Neural cell (in vitro differentiated cells): ENCODE measurements at regions not wholly inside any gene's neighbourhood (a gene's known extent, or its start where the extent isn't known, plus 50 kb on each side); places are given as distances from the start of the nearest gene placed in this dataset.

Source experiments
- H2AFZ ChIP-seq: fragments of 200-600, 300-800 bp; sonication (generic), shearing (Covaris generic); 2 replicates; pipeline ENCODE4 v1.6.0; 2014; ENCODE audit warnings: low read depth, mild to moderate bottlenecking, antibody characterized with exemption, low read length, moderate library complexity
- H3F3A ChIP-seq: fragments of 200-600 bp; shearing (Covaris generic); 2 replicates; pipeline ENCODE4 v1.6.1; 2016; ENCODE audit warnings: mild to moderate bottlenecking, moderate library complexity, mixed read lengths, antibody characterized with exemption, low read length; ENCODE audit not compliant: insufficient read depth, poor library complexity, severe bottlenecking
- H3K27ac ChIP-seq: fragments of 200-600, 300-800 bp; sonication (generic), shearing (Covaris generic); 2 replicates; pipeline ENCODE4 v1.5.1; 2014; ENCODE audit warnings: mild to moderate bottlenecking, low read length, moderate library complexity
- H3K27me3 ChIP-seq: fragments of 300-800, 200-600 bp; sonication (generic), shearing (Covaris generic); 2 replicates; pipeline ENCODE4 v1.6.0; 2014; ENCODE audit warnings: mild to moderate bottlenecking, low read depth, low read length, moderate library complexity; ENCODE audit not compliant: insufficient read depth
- H3K36me3 ChIP-seq: fragments of 300-800, 200-600 bp; sonication (generic), shearing (Covaris generic); 2 replicates; pipeline ENCODE4 v1.5.1; 2014; ENCODE audit warnings: mild to moderate bottlenecking, antibody characterized with exemption, low read length, moderate library complexity; ENCODE audit not compliant: insufficient read depth
- H3K4me2 ChIP-seq: fragments of 300-800, 200-600 bp; sonication (generic), shearing (Covaris generic); 2 replicates; pipeline ENCODE4 v1.6.0; 2014; ENCODE audit warnings: mild to moderate bottlenecking, low read length
- H3K4me3 ChIP-seq: fragments of 300-800, 200-600 bp; sonication (generic), shearing (Covaris generic); 2 replicates; pipeline ENCODE4 v1.5.1; 2014; ENCODE audit warnings: mild to moderate bottlenecking, low read length, moderate library complexity
- H3K79me2 ChIP-seq: fragments of 200-600 bp; shearing (Covaris generic); replicated peaks from 2 replicates; pipeline ENCODE4 v1.6.0; 2014; ENCODE audit warnings: mild to moderate bottlenecking, low read length, moderate library complexity; ENCODE audit not compliant: insufficient read depth
- H3K9ac ChIP-seq: fragments of 300-800, 200-600 bp; sonication (generic), shearing (Covaris generic); 2 replicates; pipeline ENCODE4 v1.6.1; 2016; ENCODE audit warnings: mild to moderate bottlenecking, low read length, mixed read lengths
- H3K9me2 ChIP-seq: fragments of 200-600 bp; shearing (Covaris generic); 2 replicates; pipeline ENCODE4 v1.6.1; 2016; ENCODE audit warnings: mild to moderate bottlenecking, low read length, mixed read lengths; ENCODE audit not compliant: insufficient read depth
- H3K9me3 ChIP-seq: fragments of 200-600, 300-800 bp; sonication (generic), shearing (Covaris generic); 2 replicates; pipeline ENCODE4 v1.6.1; 2016; ENCODE audit warnings: mild to moderate bottlenecking, mixed run types, low read length, moderate library complexity, mixed read lengths
- H4K20me1 ChIP-seq: fragments of 200-600 bp; shearing (Covaris generic); 2 replicates; pipeline ENCODE4 v1.6.1; 2016; ENCODE audit warnings: mild to moderate bottlenecking, mixed run types; ENCODE audit not compliant: insufficient read depth
- CTCF ChIP-seq: fragments of 450-650 bp; IDR thresholded peaks from 2 replicates; pipeline ENCODE4 v1.5.1; 2014; ENCODE audit warnings: antibody characterized with exemption, mild to moderate bottlenecking, moderate library complexity; ENCODE audit not compliant: poor library complexity, severe bottlenecking
- EP300 ChIP-seq: fragments of 450-650 bp; conservative IDR thresholded peaks from 2 replicates; pipeline ENCODE4 v1.6.1; 2014; ENCODE audit warnings: antibody characterized with exemption, mild to moderate bottlenecking, moderate library complexity; ENCODE audit not compliant: poor library complexity, severe bottlenecking
- EZH2 ChIP-seq: fragments of 200-600, 300-800 bp; shearing (Covaris generic), sonication (generic); IDR thresholded peaks from 2 replicates; pipeline ENCODE4 v1.6.1; 2014; ENCODE audit warnings: antibody characterized with exemption, low read length, borderline replicate concordance, mild to moderate bottlenecking; ENCODE audit not compliant: insufficient read depth, poor library complexity, severe bottlenecking
- MXI1 ChIP-seq: fragments of 450-650 bp; conservative IDR thresholded peaks from 2 replicates; pipeline ENCODE4 v1.6.1; 2014; ENCODE audit warnings: antibody characterized with exemption, mild to moderate bottlenecking; ENCODE audit not compliant: poor library complexity, severe bottlenecking
- POLR2AphosphoS5 ChIP-seq: IDR thresholded peaks from 2 replicates; pipeline ENCODE4 v1.6.1; 2012
- RAD21 ChIP-seq: fragments of 450-650 bp; conservative IDR thresholded peaks from 2 replicates; pipeline ENCODE4 v1.6.1; 2014; ENCODE audit warnings: antibody characterized with exemption, mild to moderate bottlenecking, moderate library complexity
- REST ChIP-seq: IDR thresholded peaks from 2 replicates; pipeline ENCODE4 v1.6.1; 2012; ENCODE audit warnings: borderline replicate concordance
- SMC3 ChIP-seq: fragments of 450-650 bp; conservative IDR thresholded peaks from 2 replicates; pipeline ENCODE4 v1.6.1; 2014; ENCODE audit warnings: antibody characterized with exemption, mild to moderate bottlenecking, moderate library complexity; ENCODE audit not compliant: poor library complexity
- TAF1 ChIP-seq: IDR thresholded peaks from 2 replicates; pipeline ENCODE4 v1.6.1; 2012; ENCODE audit warnings: low read depth

GRCh38 chr4:180060159-180060889 is 2182.9 kb upstream of the TENM3 start:
- Histone ChIP-seq H4K20me1 (no peaks in the 10 kb centered on the region), H3K9me2 (no peaks in the 10 kb centered on the region), H3K9ac (peak overlapping the region; percentile 27), H3K79me2 (no peaks in the 10 kb centered on the region), H3K36me3 (no peaks in the 10 kb centered on the region), H3K4me3 (peak overlapping the region; percentile 89), H3K27me3 (peaks cover 11% of the 10 kb centered on the region), H3K27ac (no peak overlapping the region), H3F3A (peaks cover 6% of the 10 kb centered on the region), H3K4me2 (peak overlapping the region; percentile 95), H3K9me3 (no peaks in the 10 kb centered on the region), H2AFZ (no peak overlapping the region)
- TF ChIP-seq EZH2: no peak
- TF ChIP-seq POLR2AphosphoS5: no peak
- peak; percentile 75 for TF ChIP-seq SMC3
- peak; percentile 65 for TF ChIP-seq CTCF
- no peak for TF ChIP-seq REST
- TF ChIP-seq MXI1: no peak
- TF ChIP-seq RAD21: peak; percentile 63
- no peak for TF ChIP-seq EP300
- no peak for TF ChIP-seq TAF1

GRCh38 chr4:180081072-180081471 is 2162.1 kb upstream of the TENM3 start:
- Histone ChIP-seq H3K79me2 (no peaks in the 10 kb centered on the region), H3K27me3 (no peaks in the 10 kb centered on the region), H3F3A (no peaks in the 10 kb centered on the region), H3K9me3 (no peaks in the 10 kb centered on the region), H3K9me2 (no peaks in the 10 kb centered on the region), H3K36me3 (no peaks in the 10 kb centered on the region), H4K20me1 (no peaks in the 10 kb centered on the region), H2AFZ (no peak overlapping the region), H3K27ac (no peak overlapping the region), H3K4me2 (no peak overlapping the region), H3K9ac (no peak overlapping the region), H3K4me3 (no peak overlapping the region)
- TF ChIP-seq TAF1 (no peak), SMC3 (no peak), MXI1 (no peak), CTCF (no peak), REST (no peak), EP300 (no peak), POLR2AphosphoS5 (no peak), EZH2 (no peak), RAD21 (no peak)
